DND-41 (cell line): ENCODE measurements at regions not wholly inside any gene's neighbourhood (a gene's known extent, or its start where the extent isn't known, plus 50 kb on each side); places are given as distances from the start of the nearest gene placed in this dataset.

Experiments used
- ATAC-seq: fragments of 200-7000 bp; cut with Tn5 transposase; 3 replicates; pipeline ENCODE4 v1.9.1; 2021; ENCODE audit warnings: low read depth; ENCODE audit not compliant: insufficient read depth
- DNase-seq: peaks from one replicate; pipeline ENCODE4 v3.0.0-alpha.2; 2020
- H2AFZ ChIP-seq: 2 replicates; pipeline ENCODE4 v1.6.0; 2012; ENCODE audit warnings: low read depth, low read length
- H3K27ac ChIP-seq: 2 replicates; pipeline ENCODE4 v1.5.1; 2012; ENCODE audit warnings: low read length, inconsistent platforms
- H3K27me3 ChIP-seq: fragments of 200-600 bp; sonication (generic); 2 replicates; pipeline ENCODE4 v1.6.0; 2012; ENCODE audit warnings: low read length, mild to moderate bottlenecking, inconsistent platforms; ENCODE audit not compliant: insufficient read depth, poor library complexity
- H3K36me3 ChIP-seq: 2 replicates; pipeline ENCODE4 v1.5.1; 2012; ENCODE audit warnings: low read length, inconsistent platforms; ENCODE audit not compliant: insufficient read depth
- H3K4me1 ChIP-seq: 2 replicates; pipeline ENCODE4 v1.5.1; 2012; ENCODE audit warnings: mild to moderate bottlenecking, low read length; ENCODE audit not compliant: insufficient read depth
- H3K4me2 ChIP-seq: 2 replicates; pipeline ENCODE4 v1.6.0; 2012; ENCODE audit warnings: mild to moderate bottlenecking, moderate library complexity, low read length, inconsistent platforms; ENCODE audit not compliant: insufficient read depth
- H3K4me3 ChIP-seq, 2 experiments: fragments of 200-600 bp in 1 of 2; shearing (Covaris generic) in 1 of 2; 2 replicates each; pipeline ENCODE4 v1.5.1; 2012 to 2016; ENCODE audit warnings: inconsistent platforms in 2 of 2, low read length in 2 of 2, mild to moderate bottlenecking in 2 of 2, low read depth in 1 of 2, moderate library complexity in 1 of 2
- H3K79me2 ChIP-seq: 2 replicates; pipeline ENCODE4 v1.6.0; 2012; ENCODE audit warnings: low read length, inconsistent platforms; ENCODE audit not compliant: insufficient read depth
- H3K9ac ChIP-seq: 2 replicates; pipeline ENCODE4 v1.6.0; 2012; ENCODE audit warnings: low read depth, mild to moderate bottlenecking, inconsistent platforms, low read length, moderate library complexity
- H3K9me3 ChIP-seq: 2 replicates; pipeline ENCODE4 v1.5.1; 2012; ENCODE audit warnings: low read length, moderate library complexity, mild to moderate bottlenecking, inconsistent platforms; ENCODE audit not compliant: insufficient read depth, severe bottlenecking
- H4K20me1 ChIP-seq: 2 replicates; pipeline ENCODE4 v1.6.0; 2012; ENCODE audit warnings: low read length; ENCODE audit not compliant: insufficient read depth
- EZH2 ChIP-seq: IDR thresholded peaks from 3 replicates; pipeline ENCODE4 v1.6.1; 2012; ENCODE audit warnings: borderline replicate concordance, low read depth, mild to moderate bottlenecking, moderate library complexity, low read length, inconsistent platforms; ENCODE audit not compliant: severe bottlenecking
- TF ChIP-seq, protein P1 (sequence below): IDR thresholded peaks from 2 replicates; pipeline ENCODE4 v1.5.1; 2012; ENCODE audit warnings: borderline replicate concordance, low read length, moderate library complexity, mild to moderate bottlenecking; ENCODE audit not compliant: poor library complexity, severe bottlenecking; ENCODE audit errors: extremely low read depth

DNA sequence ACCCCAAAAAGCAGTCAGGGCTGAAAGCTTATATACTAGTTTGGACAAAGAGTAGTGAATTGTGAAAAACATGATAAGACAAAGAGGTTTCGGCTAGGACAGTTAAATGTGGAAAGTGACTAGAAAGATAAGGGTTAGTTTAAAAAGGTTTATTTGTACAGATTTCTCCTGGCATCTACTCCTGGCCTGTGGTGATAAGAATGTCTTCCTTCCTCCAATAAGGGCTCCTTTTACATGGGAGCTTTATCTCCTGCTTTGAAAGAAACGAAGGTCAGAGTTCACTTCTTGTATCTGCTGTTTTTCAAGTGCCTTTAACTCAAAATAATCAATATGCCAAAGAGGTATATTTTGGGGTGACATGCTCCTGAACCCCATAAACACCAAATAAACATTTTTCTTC lies 776.1 kb upstream of the COX7C start:
- TF ChIP-seq, protein P1, sequence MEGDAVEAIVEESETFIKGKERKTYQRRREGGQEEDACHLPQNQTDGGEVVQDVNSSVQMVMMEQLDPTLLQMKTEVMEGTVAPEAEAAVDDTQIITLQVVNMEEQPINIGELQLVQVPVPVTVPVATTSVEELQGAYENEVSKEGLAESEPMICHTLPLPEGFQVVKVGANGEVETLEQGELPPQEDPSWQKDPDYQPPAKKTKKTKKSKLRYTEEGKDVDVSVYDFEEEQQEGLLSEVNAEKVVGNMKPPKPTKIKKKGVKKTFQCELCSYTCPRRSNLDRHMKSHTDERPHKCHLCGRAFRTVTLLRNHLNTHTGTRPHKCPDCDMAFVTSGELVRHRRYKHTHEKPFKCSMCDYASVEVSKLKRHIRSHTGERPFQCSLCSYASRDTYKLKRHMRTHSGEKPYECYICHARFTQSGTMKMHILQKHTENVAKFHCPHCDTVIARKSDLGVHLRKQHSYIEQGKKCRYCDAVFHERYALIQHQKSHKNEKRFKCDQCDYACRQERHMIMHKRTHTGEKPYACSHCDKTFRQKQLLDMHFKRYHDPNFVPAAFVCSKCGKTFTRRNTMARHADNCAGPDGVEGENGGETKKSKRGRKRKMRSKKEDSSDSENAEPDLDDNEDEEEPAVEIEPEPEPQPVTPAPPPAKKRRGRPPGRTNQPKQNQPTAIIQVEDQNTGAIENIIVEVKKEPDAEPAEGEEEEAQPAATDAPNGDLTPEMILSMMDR, result no peak
- TF ChIP-seq EZH2, result no peak
- no peak for DNase-seq
- no peaks in the 10 kb centered on the region for H3K36me3 ChIP-seq

DNA sequence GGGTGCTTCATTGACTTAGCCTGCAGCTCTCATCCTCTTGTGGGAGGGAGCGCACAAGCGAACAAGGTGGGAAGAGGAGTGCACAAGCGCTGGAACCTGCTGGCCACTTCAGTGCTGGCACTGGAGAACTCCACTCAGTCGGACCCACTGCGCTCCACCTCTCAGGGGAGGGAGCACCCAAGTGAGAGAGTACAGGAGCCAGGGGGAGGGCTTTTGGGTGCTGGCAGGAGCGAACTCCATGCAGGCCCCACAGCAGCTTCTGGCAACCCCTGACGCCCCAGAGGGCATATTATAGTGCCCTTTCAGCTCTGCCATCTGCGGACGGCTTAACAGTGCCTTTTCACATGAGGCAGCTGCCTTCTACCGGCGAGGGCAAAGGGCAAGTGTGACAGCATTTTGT lies 774.2 kb upstream of the COX7C start:
- H3K9ac ChIP-seq, result no peak overlapping the region
- no peak for TF ChIP-seq EZH2
- TF ChIP-seq, protein P1, result no peak
- ATAC-seq, result no peak
- H3K27ac ChIP-seq, result no peak overlapping the region
- no peak overlapping the region for H3K4me3 ChIP-seq
- H3K4me2 ChIP-seq, result no peak overlapping the region
- H3K79me2 ChIP-seq, result no peaks in the 10 kb centered on the region
- no peaks in the 10 kb centered on the region for H3K9me3 ChIP-seq
- H3K36me3 ChIP-seq, result no peaks in the 10 kb centered on the region
- no peaks in the 10 kb centered on the region for H4K20me1 ChIP-seq
- DNase-seq, result no peak
- H3K27me3 ChIP-seq, result no peaks in the 10 kb centered on the region
- H2AFZ ChIP-seq, result no peak overlapping the region
- H3K4me1 ChIP-seq, result no peaks in the 10 kb centered on the region

More for the DNA sequence above, 776.1 kb upstream of the COX7C start:
- no peaks in the 10 kb centered on the region for H3K79me2 ChIP-seq
- no peaks in the 10 kb centered on the region for H3K4me1 ChIP-seq
- no peak overlapping the region for H3K4me3 ChIP-seq
- ATAC-seq, result no peak
- no peak overlapping the region for H3K27ac ChIP-seq
- no peaks in the 10 kb centered on the region for H3K27me3 ChIP-seq
- no peak overlapping the region for H3K4me2 ChIP-seq
- no peak overlapping the region for H2AFZ ChIP-seq
- H4K20me1 ChIP-seq, result no peaks in the 10 kb centered on the region
- no peaks in the 10 kb centered on the region for H3K9me3 ChIP-seq
- H3K9ac ChIP-seq, result no peak overlapping the region

- H3K36me3 ChIP-seq, result no peaks in the 10 kb centered on the region
- H3K4me2 ChIP-seq, result no peak overlapping the region
- no peaks in the 10 kb centered on the region for H4K20me1 ChIP-seq
- H3K9ac ChIP-seq, result no peak overlapping the region
- ATAC-seq (no peak), DNase-seq (no peak)
- H3K9me3 ChIP-seq, result no peaks in the 10 kb centered on the region
- no peak overlapping the region for H2AFZ ChIP-seq
- no peaks in the 10 kb centered on the region for H3K4me1 ChIP-seq
- H3K27ac ChIP-seq, result no peak overlapping the region
- no peaks in the 10 kb centered on the region for H3K79me2 ChIP-seq
- no peak overlapping the region for H3K4me3 ChIP-seq
- no peak for TF ChIP-seq EZH2
- TF ChIP-seq, protein P1, result no peak
- H3K27me3 ChIP-seq, result no peaks in the 10 kb centered on the region
Observed at GRCh38 chr5:85849411-85849810, 768.3 kb upstream of the COX7C start.

DNA sequence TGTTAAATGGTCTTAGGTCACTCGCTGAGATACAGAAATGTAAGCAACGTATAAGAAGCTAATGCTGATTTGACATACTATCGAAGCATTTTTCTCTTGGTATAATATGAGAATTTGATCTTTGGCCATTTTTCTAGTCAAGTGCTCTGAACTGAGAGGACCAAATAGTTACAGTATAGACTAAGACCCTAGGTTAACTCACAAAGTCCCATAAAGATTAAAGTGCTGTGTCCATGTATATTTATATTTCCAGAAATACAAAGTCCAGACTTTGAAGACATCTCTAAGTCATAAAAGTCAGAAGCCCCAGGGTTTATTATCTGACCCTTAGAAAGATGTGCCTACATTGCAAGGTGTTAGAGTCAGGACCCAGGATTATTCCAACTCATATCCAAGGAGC lies 752.4 kb upstream of the COX7C start:
- no peak overlapping the region for H3K27ac ChIP-seq
- ATAC-seq (no peak), DNase-seq (no peak)
- H3K4me3 ChIP-seq, result no peak overlapping the region
- H3K4me1 ChIP-seq, result no peaks in the 10 kb centered on the region
- no peaks in the 10 kb centered on the region for H3K79me2 ChIP-seq
- H3K27me3 ChIP-seq, result no peaks in the 10 kb centered on the region
- H3K4me2 ChIP-seq, result no peak overlapping the region
- no peaks in the 10 kb centered on the region for H4K20me1 ChIP-seq
- no peak overlapping the region for H3K9ac ChIP-seq
- H3K9me3 ChIP-seq, result no peaks in the 10 kb centered on the region
- TF ChIP-seq EZH2, result no peak
- TF ChIP-seq, protein P1, result no peak
- H3K36me3 ChIP-seq, result no peaks in the 10 kb centered on the region
- H2AFZ ChIP-seq, result no peak overlapping the region
